ENCODE measurements at regions not wholly inside any gene's neighbourhood (a gene's known extent, or its start where the extent isn't known, plus 50 kb on each side); places are given as distances from the start of the nearest gene placed in this dataset.
"Not testable (repeated sequence)": the region's sequence is repeated elsewhere in the genome, so short reads cannot be mapped to it uniquely, and the experiment has no call there.

DNA sequence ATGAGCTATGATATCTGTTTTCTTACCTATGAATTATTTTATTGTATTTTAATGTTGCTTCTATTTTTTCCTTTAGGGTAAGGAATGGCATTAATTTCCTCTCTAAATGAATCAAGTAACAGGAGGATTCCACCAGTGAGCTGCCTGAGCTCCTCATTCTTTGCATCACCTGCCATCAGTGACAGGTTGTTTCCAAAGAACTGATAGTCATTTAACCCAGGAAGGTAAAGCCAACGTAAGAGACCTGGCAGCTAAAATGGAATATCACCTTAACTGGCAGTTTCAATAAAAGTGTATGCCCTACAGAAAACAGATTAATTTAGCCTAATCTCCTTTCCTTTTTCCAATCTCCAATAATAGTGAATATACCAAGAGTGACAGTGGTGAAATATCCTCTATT, 812.0 kb downstream of the SLITRK5 start (continued):
- TF ChIP-seq U2AF1 (optimal IDR thresholded peaks at IDR 0.05; ENCODE audit: low read depth, low read length) = no peak
- no peak for TF ChIP-seq MLX (CRISPR knock-in tag; conservative IDR thresholded peaks at IDR 0.05)
- no peak for TF ChIP-seq ASH1L (IDR thresholded peaks at IDR 0.05; ENCODE audit: borderline replicate concordance, low read depth, partially characterized antibody)
- TF ChIP-seq DIDO1 (tag; IDR thresholded peaks at IDR 0.05; ENCODE audit: low read depth) = no peak
- TF ChIP-seq PCBP1 (IDR thresholded peaks at IDR 0.05; ENCODE audit: low read depth, low read length, poor library complexity, severe bottlenecking) = no peak

- no peak for DNase-seq (ENCODE audit: extremely low read depth in 1 of 4, low spot score in 3 of 4)
- ATAC-seq = no peak
- intact Hi-C loops (cut with micrococcal nuclease) = no loop called here
- Histone ChIP-seq H3K27ac (ENCODE audit: extremely low read depth, low read depth, low read length) (no peak overlapping the region), H3K4me1 (replicated peaks in 1 of 2; ENCODE audit: control insufficient read depth in 2 of 2, insufficient read depth in 2 of 2, low read length in 2 of 2) (no peaks in the 10 kb centered on the region), H3K9me3 (replicated peaks; ENCODE audit: control insufficient read depth, insufficient read depth, low read depth, low read length) (no peaks in the 10 kb centered on the region), H3K36me3 (ENCODE audit: control insufficient read depth, insufficient read depth, low read length) (no peaks in the 10 kb centered on the region), H3K4me3 (no peak overlapping the region), H3K4me2 (ENCODE audit: insufficient read depth, low read length) (no peak overlapping the region), H3K79me2 (ENCODE audit: control insufficient read depth, insufficient read depth, low read length) (no peaks in the 10 kb centered on the region), H2AFZ (ENCODE audit: low read depth, low read length) (no peak overlapping the region), H4K20me1 (replicated peaks; ENCODE audit: control insufficient read depth, insufficient read depth, low read length) (no peaks in the 10 kb centered on the region), H3K27me3 (ENCODE audit: control insufficient read depth in 2 of 2, insufficient read depth in 2 of 2, low read length in 2 of 2) (no peaks in the 10 kb centered on the region), H3K9me1 (ENCODE audit: control insufficient read depth, insufficient read depth, low read length) (no peaks in the 10 kb centered on the region), H3K9ac (ENCODE audit: insufficient read depth in 1 of 2, low read depth in 2 of 2, low read length in 2 of 2) (no peak overlapping the region)
- in situ Hi-C loops (cut with MboI) = no loop called here
- WGBS (ENCODE audit: insufficient coverage, low coverage, missing lambda C conversion rate) = 0% methylated on average over 1 of the region's 1 CpG
- no peak for TF ChIP-seq ZNF766 (CRISPR knock-in tag; conservative IDR thresholded peaks at IDR 0.05)
- no TSS peak for BruUV-seq (replicated peaks)
- POLR2A ChIA-PET = no interaction called here
- no peak for FAIRE-seq
- CTCF ChIA-PET (ENCODE audit: low intra/inter-chr PET ratio) = no interaction called here
These were observed 836.7 kb downstream of the SLITRK5 start for GRCh38 chr13:88507909-88508308.

GRCh38 chr13:88512993-88513392, 841.8 kb downstream of the SLITRK5 start:
- H3K4me2 ChIP-seq (ENCODE audit: insufficient read depth, low read length); H3K9me3 ChIP-seq (replicated peaks; ENCODE audit: control insufficient read depth, insufficient read depth, low read depth, low read length); H2AFZ ChIP-seq (ENCODE audit: low read depth, low read length); H4K20me1 ChIP-seq (replicated peaks; ENCODE audit: control insufficient read depth, insufficient read depth, low read length); H3K4me3 ChIP-seq; DNase-seq (ENCODE audit: extremely low read depth in 1 of 4, low spot score in 3 of 4); H3K9me1 ChIP-seq (ENCODE audit: control insufficient read depth, insufficient read depth, low read length); ATAC-seq; in situ Hi-C loops (cut with MboI); H3K27ac ChIP-seq (ENCODE audit: extremely low read depth, low read depth, low read length); H3K36me3 ChIP-seq (ENCODE audit: control insufficient read depth, insufficient read depth, low read length); H3K9ac ChIP-seq (ENCODE audit: insufficient read depth in 1 of 2, low read depth in 2 of 2, low read length in 2 of 2); H3K27me3 ChIP-seq (ENCODE audit: control insufficient read depth in 2 of 2, insufficient read depth in 2 of 2, low read length in 2 of 2); H3K4me1 ChIP-seq (replicated peaks in 1 of 2; ENCODE audit: control insufficient read depth in 2 of 2, insufficient read depth in 2 of 2, low read length in 2 of 2); CTCF ChIA-PET (ENCODE audit: low intra/inter-chr PET ratio); POLR2A ChIA-PET; BruUV-seq (replicated peaks); intact Hi-C loops (cut with micrococcal nuclease); H3K79me2 ChIP-seq (ENCODE audit: control insufficient read depth, insufficient read depth, low read length); FAIRE-seq: not testable (repeated sequence)
- WGBS (ENCODE audit: insufficient coverage, low coverage, missing lambda C conversion rate) = 0% methylated on average over 1 of the region's 3 CpGs

Measured in K562 (cell line).